ENCODE measurements at regions not wholly inside any gene's neighbourhood (a gene's known extent, or its start where the extent isn't known, plus 50 kb on each side); places are given as distances from the start of the nearest gene placed in this dataset.

GRCh38 chr2:129459200-129459876 is 520.1 kb upstream of the RAB6C start:
- H3K4me3 ChIP-seq = no peak overlapping the region
- intact Hi-C loops (cut with DNase I) = no loop called here
- no peaks in the 10 kb centered on the region for H3K9me3 ChIP-seq
- no peaks in the 10 kb centered on the region for H3K27me3 ChIP-seq (ENCODE audit: insufficient read depth in 3 of 3, low read length in 2 of 3)
- WGBS, 3 donors = 35 to 48% (median 47%) methylated on average over 15 of the region's 15 CpGs
- H3K36me3 ChIP-seq (ENCODE audit: insufficient read depth in 1 of 2, low read depth in 1 of 2) = no peaks in the 10 kb centered on the region
- ATAC-seq = no peak
- DNase-seq = no peak
- no peak overlapping the region for H3K27ac ChIP-seq
- TF ChIP-seq CTCF (IDR thresholded peaks at IDR 0.05) = no peak
- no peaks in the 10 kb centered on the region for H3K4me1 ChIP-seq

- no peaks in the 10 kb centered on the region for H3K27me3 ChIP-seq (ENCODE audit: insufficient read depth in 3 of 3, low read length in 2 of 3)
- H3K27ac ChIP-seq = no peak overlapping the region
- H3K4me3 ChIP-seq = no peak overlapping the region
- intact Hi-C loops (cut with DNase I) = no loop called here
- H3K4me1 ChIP-seq = no peaks in the 10 kb centered on the region
- WGBS, 3 donors = 71 to 73% (median 73%) methylated on average over 7 of the region's 7 CpGs
- no peak for TF ChIP-seq CTCF (IDR thresholded peaks at IDR 0.05)
- DNase-seq = no peak
- H3K36me3 ChIP-seq (ENCODE audit: insufficient read depth in 1 of 2, low read depth in 1 of 2) = no peaks in the 10 kb centered on the region
- ATAC-seq = no peak
- no peaks in the 10 kb centered on the region for H3K9me3 ChIP-seq
Observed at GRCh38 chr2:129459881-129460280, 519.6 kb upstream of the RAB6C start.

GRCh38 chr2:129460299-129461198 is 518.9 kb upstream of the RAB6C start:
- no peak for DNase-seq
- ATAC-seq = no peak
- 75 to 86% (median 84%) methylated on average over 12 of the region's 12 CpGs for WGBS, 3 donors
- Histone ChIP-seq H3K4me3 (no peak overlapping the region), H3K4me1 (no peaks in the 10 kb centered on the region), H3K27me3 (ENCODE audit: insufficient read depth in 3 of 3, low read length in 2 of 3) (no peaks in the 10 kb centered on the region), H3K36me3 (ENCODE audit: insufficient read depth in 1 of 2, low read depth in 1 of 2) (no peaks in the 10 kb centered on the region), H3K9me3 (no peaks in the 10 kb centered on the region), H3K27ac (no peak overlapping the region)
- intact Hi-C loops (cut with DNase I) = no loop called here
- TF ChIP-seq CTCF (IDR thresholded peaks at IDR 0.05) = no peak

GRCh38 chr2:129462349-129462748 is 517.1 kb upstream of the RAB6C start:
- Histone ChIP-seq H3K4me3 (no peak overlapping the region), H3K27ac (no peak overlapping the region), H3K27me3 (ENCODE audit: insufficient read depth in 3 of 3, low read length in 2 of 3) (peaks cover 0 to 3% (median 0%) of the 10 kb centered on the region in 3 donors), H3K9me3 (no peaks in the 10 kb centered on the region), H3K36me3 (ENCODE audit: insufficient read depth in 1 of 2, low read depth in 1 of 2) (no peaks in the 10 kb centered on the region), H3K4me1 (no peaks in the 10 kb centered on the region)
- no peak for TF ChIP-seq CTCF (IDR thresholded peaks at IDR 0.05)
- ATAC-seq = no peak
- no peak for DNase-seq
- intact Hi-C loops (cut with DNase I) = no loop called here
- WGBS, 3 donors = 82 to 87% (median 84%) methylated on average over 3 of the region's 3 CpGs

All from psoas muscle (tissue), 7 donors.